Heart left ventricle (tissue), 16 donors: ENCODE measurements at regions not wholly inside any gene's neighbourhood (a gene's known extent, or its start where the extent isn't known, plus 50 kb on each side); places are given as distances from the start of the nearest gene placed in this dataset.

ENCODE experiments used
- ATAC-seq, 4 donors: fragments of 200-7000 bp; cut with Tn5 transposase; one replicate each; pipeline ENCODE4 v1.9.1; 2020 to 2022; ENCODE audit warnings: moderate library complexity in 4 of 4, mild to moderate bottlenecking in 3 of 4, moderate number of reproducible peaks in 1 of 4
- DNase-seq, 5 donors: peaks; one replicate each; pipeline ENCODE4 v3.0.0-alpha.2; 2020
- H3K27ac ChIP-seq, 12 donors: fragments of 200-600 bp; sonication (generic) in 4 of 12; one replicate each; pipeline versions ENCODE4 v1.5.0 to v1.8.0; 2016 to 2022; ENCODE audit warnings: mild to moderate bottlenecking in 2 of 12
- H3K27me3 ChIP-seq, 9 donors: fragments of 200-600 bp; sonication (generic) in 2 of 9; one replicate each; pipeline versions ENCODE4 v1.5.1 to v1.8.0; 2016 to 2022; ENCODE audit warnings: mild to moderate bottlenecking in 3 of 9
- H3K36me3 ChIP-seq, 9 donors: fragments of 200-600 bp; sonication (generic) in 2 of 9; one replicate each; pipeline versions ENCODE4 v1.5.0 to v1.8.0; 2018 to 2022; ENCODE audit warnings: mild to moderate bottlenecking in 2 of 9
- H3K4me1 ChIP-seq, 12 donors: fragments of 200-600 bp; sonication (generic) in 4 of 12; one replicate each; pipeline versions ENCODE4 v1.5.0 to v1.8.0; 2016 to 2022; ENCODE audit warnings: mild to moderate bottlenecking in 3 of 12
- H3K4me3 ChIP-seq, 12 donors: fragments of 200-600 bp; sonication (generic) in 4 of 12; one replicate each; pipeline versions ENCODE4 v1.5.0 to v1.8.0; 2017 to 2022; ENCODE audit warnings: mild to moderate bottlenecking in 9 of 12, moderate library complexity in 4 of 12
- H3K9me3 ChIP-seq, 12 donors: fragments of 200-600 bp; sonication (generic) in 4 of 12; one replicate each; pipeline versions ENCODE4 v1.5.0 to v1.8.0; 2016 to 2022; ENCODE audit warnings: mild to moderate bottlenecking in 1 of 12
- POLR2A ChIP-seq, 2 donors: fragments of 450-650 bp; IDR thresholded peaks; one replicate each; pipeline ENCODE4 v1.6.1; 2017; ENCODE audit warnings: antibody characterized with exemption in 2 of 2, mild to moderate bottlenecking in 2 of 2, moderate library complexity in 2 of 2
- WGBS, 4 donors: extraction: QIAGEN DNeasy Blood & Tissue Kit in 2 of 4; methylation state at CpG; one replicate each; pipeline versions ENCODE4 v1.1.5 to v1.1.7; 2013 to 2018; 5-methylcytosine and 5-hydroxymethylcytosine counted together
- intact Hi-C, 10 donors: fragments of 100-400 bp; cut with DNase I; formaldehyde crosslinking; loops; one replicate each; pipeline versions ENCODE4 v1.11.1 to v1.14.2; 2022
- TF ChIP-seq, protein P1 (sequence below), 12 donors: fragments of 200-600 bp; sonication (generic) in 4 of 12; IDR thresholded peaks; one replicate each; pipeline versions ENCODE4 v1.5.0 to v1.8.0; 2018 to 2022; ENCODE audit warnings: antibody characterized with exemption in 12 of 12, mild to moderate bottlenecking in 5 of 12
- donor health status: ischemic (EF 13 %, LVEDD 7.1; RV severe dilation, severe dysfunction).
- donor health status: healthy with polysubstance abuse.
- donor health status: DM: no; HTN: yes; CAD: no.
- donor health status: DM: no; HTN: no; CAD: no.
- donor health status: ischemic (EF 25% LVEDD 6.9; RV normal size, moderate dysfunction).
- donor health status: ischemic (EF 25% LVEDD 5.7; RV mildly dilated, moderate dysfunction).
- donor health status: healthy.
- donor health status: DM: yes; HTN: yes; CAD: no.
- donor health status: ischemic (EF 35%, LVEDD 5.7; RV mildly dilated, moderate dysfunction).
- donor health status: nonischemic (EF 11% LVEDD 7.7; RV severe dilation, severe dysfunction).
- donor health status: DM: yes; HTN: yes; CAD: no.
- donor health status: PGD.
- donor health status: ischemic (EF 29% LVEDD 5.4; RV normal size, mild dysfunction).
- donor health status: nonischemic (EF 23%, LVEDD 6.1; RV moderate dilation, normal function).

DNA sequence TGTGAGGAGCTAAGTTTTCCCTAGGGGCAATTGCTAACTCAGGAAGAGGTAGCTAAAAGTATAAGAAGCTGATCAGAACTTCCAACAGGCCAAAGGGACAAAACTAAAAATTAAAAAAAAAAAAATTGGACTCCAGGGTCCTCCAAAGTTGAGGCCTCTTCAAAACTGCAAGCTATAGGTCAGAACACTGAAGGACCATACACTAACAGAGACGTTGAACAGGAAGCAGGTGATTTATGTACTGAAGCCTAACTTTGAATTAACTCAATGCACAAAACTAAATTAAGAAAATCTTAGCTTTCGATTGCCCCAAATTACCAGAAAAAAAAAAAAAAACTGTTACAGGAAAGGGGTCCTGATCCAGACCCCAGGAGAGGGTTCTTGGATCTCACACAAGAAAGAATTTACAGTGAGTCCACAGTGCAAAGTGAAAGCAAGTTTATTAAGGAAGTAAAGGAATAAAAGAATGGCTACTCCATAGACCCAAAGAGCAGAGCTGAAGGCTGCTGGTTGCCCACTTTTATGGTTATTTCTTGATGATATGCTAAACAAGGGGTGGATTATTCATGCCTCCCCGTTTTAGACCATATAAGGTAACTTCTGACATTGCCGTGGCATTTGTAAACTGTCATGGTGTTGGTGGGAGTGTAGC is 442.8 kb upstream of the NECTIN3 start:
- no peaks in the 10 kb centered on the region for H3K27me3 ChIP-seq
- intact Hi-C loops: no loop called here

DNA sequence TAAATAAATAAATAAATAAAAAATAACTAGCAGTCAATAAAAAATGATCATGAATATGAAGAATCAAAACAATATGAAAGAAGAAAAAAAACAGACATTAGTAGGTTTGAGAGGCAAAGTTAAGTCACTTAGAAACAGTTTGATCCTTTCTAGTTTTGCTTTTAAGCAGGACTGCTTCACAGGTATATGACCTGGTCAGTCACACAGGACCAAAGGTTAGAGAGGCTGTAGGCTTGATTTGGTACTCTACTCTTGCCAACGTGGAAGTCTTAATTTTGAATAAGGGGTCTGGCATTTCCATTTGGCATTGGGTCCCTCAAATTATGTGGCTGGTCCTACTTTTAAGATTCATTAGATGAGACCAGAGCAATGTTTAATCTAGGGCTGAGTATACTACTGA is 441.7 kb upstream of the NECTIN3 start:
- no peak overlapping the region for H3K4me3 ChIP-seq
- no peaks in the 10 kb centered on the region for H3K36me3 ChIP-seq
- no peak for ATAC-seq
- DNase-seq: no peak
- no peaks in the 10 kb centered on the region for H3K27me3 ChIP-seq
- TF ChIP-seq POLR2A (IDR thresholded peaks at IDR 0.05): no peak
- TF ChIP-seq, protein P1, sequence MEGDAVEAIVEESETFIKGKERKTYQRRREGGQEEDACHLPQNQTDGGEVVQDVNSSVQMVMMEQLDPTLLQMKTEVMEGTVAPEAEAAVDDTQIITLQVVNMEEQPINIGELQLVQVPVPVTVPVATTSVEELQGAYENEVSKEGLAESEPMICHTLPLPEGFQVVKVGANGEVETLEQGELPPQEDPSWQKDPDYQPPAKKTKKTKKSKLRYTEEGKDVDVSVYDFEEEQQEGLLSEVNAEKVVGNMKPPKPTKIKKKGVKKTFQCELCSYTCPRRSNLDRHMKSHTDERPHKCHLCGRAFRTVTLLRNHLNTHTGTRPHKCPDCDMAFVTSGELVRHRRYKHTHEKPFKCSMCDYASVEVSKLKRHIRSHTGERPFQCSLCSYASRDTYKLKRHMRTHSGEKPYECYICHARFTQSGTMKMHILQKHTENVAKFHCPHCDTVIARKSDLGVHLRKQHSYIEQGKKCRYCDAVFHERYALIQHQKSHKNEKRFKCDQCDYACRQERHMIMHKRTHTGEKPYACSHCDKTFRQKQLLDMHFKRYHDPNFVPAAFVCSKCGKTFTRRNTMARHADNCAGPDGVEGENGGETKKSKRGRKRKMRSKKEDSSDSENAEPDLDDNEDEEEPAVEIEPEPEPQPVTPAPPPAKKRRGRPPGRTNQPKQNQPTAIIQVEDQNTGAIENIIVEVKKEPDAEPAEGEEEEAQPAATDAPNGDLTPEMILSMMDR (IDR thresholded peaks at IDR 0.05): no peak
- no peak overlapping the region for H3K27ac ChIP-seq
- H3K4me1 ChIP-seq: no peaks in the 10 kb centered on the region
- no peaks in the 10 kb centered on the region for H3K9me3 ChIP-seq
- intact Hi-C loops: no loop called here
- 69 to 95% (median 91%) methylated on average over 1 of the region's 1 CpG for WGBS, 4 donors

More for the DNA sequence above, 442.8 kb upstream of the NECTIN3 start:
- WGBS, 4 donors: 65 to 81% (median 74%) methylated on average over 4 of the region's 4 CpGs
- no peak for ATAC-seq
- peaks cover 0 to 2% (median 0%) of the 10 kb centered on the region in 12 donors for H3K9me3 ChIP-seq
- no peak overlapping the region for H3K27ac ChIP-seq
- H3K36me3 ChIP-seq: no peaks in the 10 kb centered on the region
- H3K4me3 ChIP-seq: no peak overlapping the region
- no peaks in the 10 kb centered on the region for H3K4me1 ChIP-seq
- DNase-seq: no peak
- TF ChIP-seq POLR2A (IDR thresholded peaks at IDR 0.05): no peak
- TF ChIP-seq, protein P1 (IDR thresholded peaks at IDR 0.05): no peak

DNA sequence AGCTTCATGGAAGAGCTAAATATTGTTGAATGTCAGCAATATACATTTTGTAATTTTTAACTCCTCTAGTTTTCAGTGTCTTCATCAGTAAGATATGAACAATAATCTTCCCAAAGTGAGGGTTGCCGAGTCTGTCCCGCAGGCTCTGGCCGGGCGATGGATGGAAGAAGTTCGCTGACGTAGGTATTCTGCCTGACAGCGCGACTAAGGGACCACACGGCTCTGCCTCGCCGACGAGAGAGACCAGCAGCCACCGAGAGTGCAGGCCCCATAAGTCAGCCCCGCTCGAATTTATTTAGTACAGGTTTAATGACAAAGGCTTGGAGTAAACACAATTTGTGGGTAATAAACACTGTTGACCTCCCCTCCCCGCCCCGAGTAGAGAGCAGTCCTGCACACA is 427.4 kb upstream of the NECTIN3 start:
- H3K27me3 ChIP-seq: no peaks in the 10 kb centered on the region
- no peaks in the 10 kb centered on the region for H3K36me3 ChIP-seq
- intact Hi-C loops: no loop called here
- H3K9me3 ChIP-seq: no peaks in the 10 kb centered on the region
- WGBS, 4 donors: 92 to 96% (median 94%) methylated on average over 17 of the region's 17 CpGs
- H3K27ac ChIP-seq: no peak overlapping the region
- no peaks in the 10 kb centered on the region for H3K4me1 ChIP-seq
- H3K4me3 ChIP-seq: no peak overlapping the region
- DNase-seq (no peak), ATAC-seq (no peak)
- TF ChIP-seq, protein P1 (IDR thresholded peaks at IDR 0.05): no peak
- no peak for TF ChIP-seq POLR2A (IDR thresholded peaks at IDR 0.05)

DNA sequence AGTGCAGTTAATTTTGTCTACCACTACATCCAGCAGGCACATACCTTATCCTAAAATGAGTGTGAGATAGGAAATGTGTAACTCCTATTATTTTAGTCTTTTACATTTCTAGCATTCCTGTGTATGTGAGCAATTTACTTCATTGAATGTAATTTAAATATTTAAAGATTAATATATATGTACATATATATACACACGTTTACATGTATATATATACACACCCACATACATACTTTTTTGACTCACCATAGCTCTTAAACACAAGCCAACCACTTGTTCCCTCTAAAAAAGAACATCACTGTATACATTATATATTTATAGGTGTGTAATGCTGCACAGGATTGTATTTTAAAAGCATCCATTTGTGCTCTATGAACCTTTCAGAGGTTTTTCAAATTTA is 425.6 kb upstream of the NECTIN3 start:
- intact Hi-C loops: no loop called here
- ATAC-seq (no peak), DNase-seq (no peak)
- Histone ChIP-seq H3K27me3 (no peaks in the 10 kb centered on the region), H3K9me3 (no peaks in the 10 kb centered on the region), H3K36me3 (no peaks in the 10 kb centered on the region), H3K4me3 (no peak overlapping the region), H3K27ac (no peak overlapping the region), H3K4me1 (no peaks in the 10 kb centered on the region)
- TF ChIP-seq POLR2A (IDR thresholded peaks at IDR 0.05): no peak
- TF ChIP-seq, protein P1 (IDR thresholded peaks at IDR 0.05): no peak
- WGBS, 4 donors: 63 to 78% (median 72%) methylated on average over 1 of the region's 1 CpG
